Neural progenitor cell (in vitro differentiated cells): ENCODE measurements at regions not wholly inside any gene's neighbourhood (a gene's known extent, or its start where the extent isn't known, plus 50 kb on each side); places are given as distances from the start of the nearest gene placed in this dataset.

Experiments used
- DNase-seq: peaks from one replicate; pipeline ENCODE4 v3.0.0-alpha.2; 2016; ENCODE audit warnings: low spot score
- H2AFZ ChIP-seq: fragments of 200-600 bp; sonication (generic); replicated peaks from 2 replicates; pipeline ENCODE4 v1.6.1; 2016; ENCODE audit warnings: antibody characterized with exemption
- H3F3A ChIP-seq: fragments of 200-600 bp; sonication (generic); 2 replicates; pipeline ENCODE4 v1.6.1; 2016; ENCODE audit warnings: antibody characterized with exemption, low read depth
- H3K27ac ChIP-seq: fragments of 200-600 bp; sonication (generic); 2 replicates; pipeline ENCODE4 v1.5.1; 2016; ENCODE audit warnings: mild to moderate bottlenecking
- H3K27me3 ChIP-seq: fragments of 200-600 bp; sonication (generic); 2 replicates; pipeline ENCODE4 v1.6.1; 2016; ENCODE audit warnings: mild to moderate bottlenecking, moderate library complexity
- H3K36me3 ChIP-seq: fragments of 200-600 bp; sonication (generic); 2 replicates; pipeline ENCODE4 v1.5.1; 2016
- H3K4me1 ChIP-seq: fragments of 200-600 bp; sonication (generic); 2 replicates; pipeline ENCODE4 v1.6.1; 2016; ENCODE audit warnings: mixed run types
- H3K4me2 ChIP-seq: fragments of 200-600 bp; sonication (generic); 2 replicates; pipeline ENCODE4 v1.6.1; 2016
- H3K4me3 ChIP-seq: fragments of 200-600 bp; sonication (generic); 2 replicates; pipeline ENCODE4 v1.5.1; 2016
- H3K79me2 ChIP-seq: fragments of 200-600 bp; sonication (generic); 2 replicates; pipeline ENCODE4 v1.6.1; 2016; ENCODE audit warnings: low read depth
- H3K9ac ChIP-seq: fragments of 200-600 bp; sonication (generic); 2 replicates; pipeline ENCODE4 v1.6.1; 2016
- H3K9me3 ChIP-seq: fragments of 200-600 bp; sonication (generic); 2 replicates; pipeline ENCODE4 v1.5.1; 2016; ENCODE audit warnings: low read depth
- H4K20me1 ChIP-seq: fragments of 200-600 bp; sonication (generic); 2 replicates; pipeline ENCODE4 v1.6.1; 2016; ENCODE audit warnings: low read depth
- H3K27ac Mint-ChIP-seq: 3 replicates; pipeline ENCODE4 v1.8.0; 2021; ENCODE audit warnings: mixed read lengths
- H3K27me3 Mint-ChIP-seq: 2 replicates; pipeline ENCODE4 v1.8.0; 2022; ENCODE audit warnings: low read depth, mild to moderate bottlenecking, inconsistent platforms, moderate library complexity, mixed read lengths; ENCODE audit not compliant: insufficient read depth
- H3K36me3 Mint-ChIP-seq: 3 replicates; pipeline ENCODE4 v1.8.0; 2021; ENCODE audit warnings: mixed read lengths
- H3K4me1 Mint-ChIP-seq: 3 replicates; pipeline ENCODE4 v1.8.0; 2021; ENCODE audit warnings: mixed read lengths
- H3K4me3 Mint-ChIP-seq: 3 replicates; pipeline ENCODE4 v1.8.0; 2021; ENCODE audit warnings: mild to moderate bottlenecking, moderate library complexity, mixed read lengths
- H3K9me3 Mint-ChIP-seq: 3 replicates; pipeline ENCODE4 v1.8.0; 2020; ENCODE audit warnings: mixed read lengths
- EZH2 ChIP-seq: fragments of 200-600 bp; sonication (generic); IDR thresholded peaks from 2 replicates; pipeline ENCODE4 v1.6.1; 2017; ENCODE audit warnings: antibody characterized with exemption, mild to moderate bottlenecking, moderate library complexity
- EZH2phosphoT487 ChIP-seq: fragments of 200-600 bp; sonication (generic); IDR thresholded peaks from 2 replicates; pipeline ENCODE4 v1.6.1; 2017; ENCODE audit warnings: antibody characterized with exemption
- TF ChIP-seq, protein P1 (sequence below): fragments of 200-600 bp; sonication (generic); IDR thresholded peaks from 2 replicates; pipeline ENCODE4 v1.5.1; 2017; ENCODE audit warnings: antibody characterized with exemption, mild to moderate bottlenecking

DNA sequence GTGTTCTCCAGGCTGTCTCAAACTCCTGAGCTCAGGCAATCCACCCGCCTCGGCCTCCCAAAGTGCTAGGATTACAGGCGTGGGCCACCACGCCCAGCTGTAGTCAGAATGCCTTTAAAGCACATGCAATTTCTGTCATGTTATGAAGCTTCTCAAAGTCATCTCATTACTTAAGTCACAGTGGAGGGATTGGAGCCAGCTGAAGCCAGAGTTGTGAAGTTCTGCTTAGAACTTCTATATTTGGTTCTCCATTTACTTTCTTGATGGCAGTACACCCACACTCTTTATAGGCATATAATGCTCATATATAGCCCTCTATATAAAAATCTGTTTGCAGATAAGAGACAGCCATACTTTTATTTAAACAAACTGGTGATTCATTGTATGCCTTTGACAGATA, 68.8 kb upstream of the CWC22 start:
- Histone ChIP-seq H3K79me2 (no peaks in the 10 kb centered on the region), H3K9ac (no peak overlapping the region), H2AFZ (no peak overlapping the region), H3F3A (no peaks in the 10 kb centered on the region), H3K4me2 (no peak overlapping the region), H3K27me3 (no peaks in the 10 kb centered on the region), H3K36me3 (peaks cover 18% of the 10 kb centered on the region), H3K4me1 (no peaks in the 10 kb centered on the region), H3K9me3 (peaks cover 7% of the 10 kb centered on the region), H3K27ac (no peak overlapping the region), H3K4me3 (no peak overlapping the region), H4K20me1 (no peaks in the 10 kb centered on the region)
- no peak for DNase-seq
- Mint-ChIP-seq H3K4me3 (no peak overlapping the region), H3K4me1 (peaks cover 5% of the 10 kb centered on the region), H3K36me3 (peaks cover 2% of the 10 kb centered on the region), H3K27me3 (no peaks in the 10 kb centered on the region), H3K9me3 (peaks cover 13% of the 10 kb centered on the region), H3K27ac (no peak overlapping the region)
- TF ChIP-seq EZH2phosphoT487 = no peak
- TF ChIP-seq, protein P1, sequence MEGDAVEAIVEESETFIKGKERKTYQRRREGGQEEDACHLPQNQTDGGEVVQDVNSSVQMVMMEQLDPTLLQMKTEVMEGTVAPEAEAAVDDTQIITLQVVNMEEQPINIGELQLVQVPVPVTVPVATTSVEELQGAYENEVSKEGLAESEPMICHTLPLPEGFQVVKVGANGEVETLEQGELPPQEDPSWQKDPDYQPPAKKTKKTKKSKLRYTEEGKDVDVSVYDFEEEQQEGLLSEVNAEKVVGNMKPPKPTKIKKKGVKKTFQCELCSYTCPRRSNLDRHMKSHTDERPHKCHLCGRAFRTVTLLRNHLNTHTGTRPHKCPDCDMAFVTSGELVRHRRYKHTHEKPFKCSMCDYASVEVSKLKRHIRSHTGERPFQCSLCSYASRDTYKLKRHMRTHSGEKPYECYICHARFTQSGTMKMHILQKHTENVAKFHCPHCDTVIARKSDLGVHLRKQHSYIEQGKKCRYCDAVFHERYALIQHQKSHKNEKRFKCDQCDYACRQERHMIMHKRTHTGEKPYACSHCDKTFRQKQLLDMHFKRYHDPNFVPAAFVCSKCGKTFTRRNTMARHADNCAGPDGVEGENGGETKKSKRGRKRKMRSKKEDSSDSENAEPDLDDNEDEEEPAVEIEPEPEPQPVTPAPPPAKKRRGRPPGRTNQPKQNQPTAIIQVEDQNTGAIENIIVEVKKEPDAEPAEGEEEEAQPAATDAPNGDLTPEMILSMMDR = no peak
- no peak for TF ChIP-seq EZH2

DNA sequence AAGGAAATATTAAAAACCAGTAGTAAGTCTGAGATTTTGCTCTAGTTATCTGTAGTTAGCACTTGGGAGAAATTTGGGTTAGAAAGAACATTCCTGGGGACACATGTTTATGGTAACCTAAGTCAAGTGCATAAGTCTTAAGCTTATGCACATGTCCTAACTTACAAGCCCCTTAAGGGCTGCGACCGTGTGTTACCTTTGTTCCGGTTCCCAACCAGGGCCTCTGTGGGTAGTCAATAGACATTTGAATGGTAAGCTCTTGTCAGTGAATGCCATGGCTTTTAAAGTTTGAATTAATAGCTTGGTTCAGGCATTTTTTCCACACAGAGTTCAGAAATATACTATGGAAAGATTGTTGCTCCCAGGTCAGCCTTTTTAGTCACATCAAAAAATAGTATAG, 64.7 kb upstream of the CWC22 start:
- H4K20me1 ChIP-seq = no peaks in the 10 kb centered on the region
- H3K27ac ChIP-seq = no peak overlapping the region
- H3K27me3 ChIP-seq = no peaks in the 10 kb centered on the region
- peaks cover 10% of the 10 kb centered on the region for H3F3A ChIP-seq
- no peak overlapping the region for H3K4me2 ChIP-seq
- Mint-ChIP-seq H3K36me3 (peaks cover 4% of the 10 kb centered on the region), H3K4me3 (no peak overlapping the region), H3K27ac (no peak overlapping the region), H3K27me3 (no peaks in the 10 kb centered on the region), H3K9me3 (peaks cover 26% of the 10 kb centered on the region), H3K4me1 (peaks cover 5% of the 10 kb centered on the region)
- no peaks in the 10 kb centered on the region for H3K4me1 ChIP-seq
- H3K9ac ChIP-seq = no peak overlapping the region
- H3K4me3 ChIP-seq = no peak overlapping the region
- peaks cover 28% of the 10 kb centered on the region for H3K9me3 ChIP-seq
- DNase-seq = no peak
- no peaks in the 10 kb centered on the region for H3K79me2 ChIP-seq
- no peak for TF ChIP-seq EZH2phosphoT487
- no peak for TF ChIP-seq EZH2
- TF ChIP-seq, protein P1 = no peak
- peak overlapping the region; percentile 1 for H2AFZ ChIP-seq
- peaks cover 31% of the 10 kb centered on the region for H3K36me3 ChIP-seq

- Histone ChIP-seq H3K4me3 (no peak overlapping the region), H3K9me3 (peaks cover under 1% of the 10 kb centered on the region), H2AFZ (no peak overlapping the region), H3K9ac (no peak overlapping the region), H3K27me3 (no peaks in the 10 kb centered on the region), H3K36me3 (peaks cover 1% of the 10 kb centered on the region), H3K79me2 (no peaks in the 10 kb centered on the region), H3K27ac (no peak overlapping the region), H4K20me1 (no peaks in the 10 kb centered on the region), H3K4me1 (peaks cover 7% of the 10 kb centered on the region), H3K4me2 (no peak overlapping the region), H3F3A (peaks cover 11% of the 10 kb centered on the region)
- H3K27ac Mint-ChIP-seq = no peak overlapping the region
- no peaks in the 10 kb centered on the region for H3K27me3 Mint-ChIP-seq
- H3K36me3 Mint-ChIP-seq = no peaks in the 10 kb centered on the region
- TF ChIP-seq EZH2 = no peak
- TF ChIP-seq EZH2phosphoT487 = no peak
- TF ChIP-seq, protein P1 = no peak
- no peaks in the 10 kb centered on the region for H3K4me1 Mint-ChIP-seq
- peaks cover 11% of the 10 kb centered on the region for H3K9me3 Mint-ChIP-seq
- no peak overlapping the region for H3K4me3 Mint-ChIP-seq
- DNase-seq = no peak
Observed at GRCh38 chr2:180063494-180064092, 56.5 kb upstream of the CWC22 start.
